ENCODE measurements at regions not wholly inside any gene's neighbourhood (a gene's known extent, or its start where the extent isn't known, plus 50 kb on each side); places are given as distances from the start of the nearest gene placed in this dataset.

- Histone ChIP-seq H3K4me3 (ENCODE audit: low read length in 2 of 2) (no peak overlapping the region), H3K9me3 (replicated peaks in 1 of 2; ENCODE audit: control insufficient read depth in 2 of 2, insufficient read depth in 1 of 2, low read depth in 1 of 2, low read length in 2 of 2) (no peaks in the 10 kb centered on the region), H3K9ac (ENCODE audit: low read depth, low read length, poor library complexity) (no peak overlapping the region), H3K4ac (ENCODE audit: low read length) (no peak overlapping the region), H4K91ac (ENCODE audit: low read depth, low read length, poor library complexity) (no peak overlapping the region), H3K27me3 (ENCODE audit: control insufficient read depth in 3 of 3, insufficient read depth in 3 of 3, low read depth in 1 of 3, low read length in 3 of 3) (peaks cover 0 to 18% (median 0%) of the 10 kb centered on the region in 3 experiments), H2BK12ac (ENCODE audit: low read length) (peak overlapping the region; percentile 87), H2BK5ac (ENCODE audit: low read length) (no peak overlapping the region), H3K23ac (ENCODE audit: low read depth, low read length, poor library complexity) (no peak overlapping the region), H2AK5ac (ENCODE audit: low read depth, low read length) (no peak overlapping the region), H2AFZ (ENCODE audit: low read length) (no peak overlapping the region), H2BK120ac (ENCODE audit: low read depth, low read length) (no peak overlapping the region), H3K18ac (ENCODE audit: low read length) (no peak overlapping the region), H3K27ac (replicated peaks; ENCODE audit: low read length) (no peak overlapping the region), H3K4me2 (ENCODE audit: insufficient read depth, low read length, poor library complexity, severe bottlenecking) (no peak overlapping the region), H2BK15ac (ENCODE audit: low read length) (no peak overlapping the region), H3K36me3 (replicated peaks in 1 of 2; ENCODE audit: control insufficient read depth in 2 of 2, insufficient read depth in 2 of 2, low read length in 2 of 2) (no peaks in the 10 kb centered on the region), H3K14ac (ENCODE audit: low read length) (no peak overlapping the region), H3K4me1 (ENCODE audit: control insufficient read depth in 2 of 2, insufficient read depth in 1 of 2, low read depth in 1 of 2, low read length in 2 of 2) (peaks cover 9 to 26% of the 10 kb centered on the region in 2 donors), H4K8ac (ENCODE audit: low read depth, low read length) (no peak overlapping the region), H3K79me1 (ENCODE audit: low read depth, low read length) (no peaks in the 10 kb centered on the region)
- WGBS, 2 donors (ENCODE audit: extremely low coverage in 2 of 2, insufficient read length in 2 of 2, insufficient replicate concordance in 1 of 2): no CpG with 5 or more reads among the region's 3 CpGs
- DNase-seq (ENCODE audit: low spot score): no peak
These were observed 82.1 kb downstream of the EFNB1 start for GRCh38 chrX:68910731-68911428.

GRCh38 chrX:68909945-68910344 lies 81.1 kb downstream of the EFNB1 start:
- no peak overlapping the region for H3K4me3 ChIP-seq (ENCODE audit: low read length in 2 of 2)
- no CpG with 5 or more reads among the region's 2 CpGs for WGBS, 2 donors (ENCODE audit: extremely low coverage in 2 of 2, insufficient read length in 2 of 2, insufficient replicate concordance in 1 of 2)
- H2AFZ ChIP-seq (ENCODE audit: low read length): no peak overlapping the region
- H3K27me3 ChIP-seq (ENCODE audit: control insufficient read depth in 3 of 3, insufficient read depth in 3 of 3, low read depth in 1 of 3, low read length in 3 of 3): peaks cover 0 to 18% (median 0%) of the 10 kb centered on the region in 3 experiments
- no peak overlapping the region for H2BK15ac ChIP-seq (ENCODE audit: low read length)
- H3K9me3 ChIP-seq (replicated peaks in 1 of 2; ENCODE audit: control insufficient read depth in 2 of 2, insufficient read depth in 1 of 2, low read depth in 1 of 2, low read length in 2 of 2): no peaks in the 10 kb centered on the region
- H3K14ac ChIP-seq (ENCODE audit: low read length): no peak overlapping the region
- H3K23ac ChIP-seq (ENCODE audit: low read depth, low read length, poor library complexity): no peak overlapping the region
- no peak overlapping the region for H2BK5ac ChIP-seq (ENCODE audit: low read length)
- no peak overlapping the region for H2AK5ac ChIP-seq (ENCODE audit: low read depth, low read length)
- H4K8ac ChIP-seq (ENCODE audit: low read depth, low read length): no peak overlapping the region
- no peaks in the 10 kb centered on the region for H3K79me1 ChIP-seq (ENCODE audit: low read depth, low read length)
- H3K18ac ChIP-seq (ENCODE audit: low read length): no peak overlapping the region
- no peak overlapping the region for H3K4me2 ChIP-seq (ENCODE audit: insufficient read depth, low read length, poor library complexity, severe bottlenecking)
- H2BK120ac ChIP-seq (ENCODE audit: low read depth, low read length): no peak overlapping the region
- H3K9ac ChIP-seq (ENCODE audit: low read depth, low read length, poor library complexity): no peak overlapping the region
- no peak overlapping the region for H4K91ac ChIP-seq (ENCODE audit: low read depth, low read length, poor library complexity)
- H3K4ac ChIP-seq (ENCODE audit: low read length): no peak overlapping the region
- H3K36me3 ChIP-seq (replicated peaks in 1 of 2; ENCODE audit: control insufficient read depth in 2 of 2, insufficient read depth in 2 of 2, low read length in 2 of 2): no peaks in the 10 kb centered on the region
- no peak overlapping the region for H2BK12ac ChIP-seq (ENCODE audit: low read length)
- no peak for DNase-seq (ENCODE audit: low spot score)
- peaks cover 9 to 26% of the 10 kb centered on the region in 2 donors for H3K4me1 ChIP-seq (ENCODE audit: control insufficient read depth in 2 of 2, insufficient read depth in 1 of 2, low read depth in 1 of 2, low read length in 2 of 2)
- no peak overlapping the region for H3K27ac ChIP-seq (replicated peaks; ENCODE audit: low read length)

GRCh38 chrX:68908071-68908470 lies 79.2 kb downstream of the EFNB1 start:
- Histone ChIP-seq H3K14ac (ENCODE audit: low read length) (no peak overlapping the region), H3K79me1 (ENCODE audit: low read depth, low read length) (no peaks in the 10 kb centered on the region), H3K9me3 (replicated peaks in 1 of 2; ENCODE audit: control insufficient read depth in 2 of 2, insufficient read depth in 1 of 2, low read depth in 1 of 2, low read length in 2 of 2) (no peaks in the 10 kb centered on the region), H4K8ac (ENCODE audit: low read depth, low read length) (no peak overlapping the region), H3K4ac (ENCODE audit: low read length) (peak overlapping the region; percentile 23), H3K4me3 (ENCODE audit: low read length in 2 of 2) (no peak overlapping the region), H2BK120ac (ENCODE audit: low read depth, low read length) (no peak overlapping the region), H3K4me1 (ENCODE audit: control insufficient read depth in 2 of 2, insufficient read depth in 1 of 2, low read depth in 1 of 2, low read length in 2 of 2) (peaks cover 9 to 20% of the 10 kb centered on the region in 2 donors), H3K4me2 (ENCODE audit: insufficient read depth, low read length, poor library complexity, severe bottlenecking) (no peak overlapping the region), H3K36me3 (replicated peaks in 1 of 2; ENCODE audit: control insufficient read depth in 2 of 2, insufficient read depth in 2 of 2, low read length in 2 of 2) (no peaks in the 10 kb centered on the region), H3K27ac (replicated peaks; ENCODE audit: low read length) (no peak overlapping the region), H4K91ac (ENCODE audit: low read depth, low read length, poor library complexity) (no peak overlapping the region), H2BK12ac (ENCODE audit: low read length) (no peak overlapping the region), H3K23ac (ENCODE audit: low read depth, low read length, poor library complexity) (no peak overlapping the region), H2AK5ac (ENCODE audit: low read depth, low read length) (no peak overlapping the region), H2BK5ac (ENCODE audit: low read length) (no peak overlapping the region), H3K27me3 (ENCODE audit: control insufficient read depth in 3 of 3, insufficient read depth in 3 of 3, low read depth in 1 of 3, low read length in 3 of 3) (peaks cover 0 to 18% (median 0%) of the 10 kb centered on the region in 3 experiments), H3K18ac (ENCODE audit: low read length) (no peak overlapping the region), H2AFZ (ENCODE audit: low read length) (no peak overlapping the region), H3K9ac (ENCODE audit: low read depth, low read length, poor library complexity) (peak overlapping the region; percentile 44), H2BK15ac (ENCODE audit: low read length) (no peak overlapping the region)
- no CpG with 5 or more reads among the region's 5 CpGs for WGBS, 2 donors (ENCODE audit: extremely low coverage in 2 of 2, insufficient read length in 2 of 2, insufficient replicate concordance in 1 of 2)
- no peak for DNase-seq (ENCODE audit: low spot score)

- no peaks in the 10 kb centered on the region for H3K9me3 ChIP-seq (replicated peaks in 1 of 2; ENCODE audit: control insufficient read depth in 2 of 2, insufficient read depth in 1 of 2, low read depth in 1 of 2, low read length in 2 of 2)
- H3K79me1 ChIP-seq (ENCODE audit: low read depth, low read length): no peaks in the 10 kb centered on the region
- no peak overlapping the region for H2BK12ac ChIP-seq (ENCODE audit: low read length)
- peak overlapping the region; percentile 56 for H2AK5ac ChIP-seq (ENCODE audit: low read depth, low read length)
- H3K4ac ChIP-seq (ENCODE audit: low read length): no peak overlapping the region
- H4K8ac ChIP-seq (ENCODE audit: low read depth, low read length): no peak overlapping the region
- peak overlapping the region; percentile 13 for H2AFZ ChIP-seq (ENCODE audit: low read length)
- no CpG with 5 or more reads among the region's 9 CpGs for WGBS, 2 donors (ENCODE audit: extremely low coverage in 2 of 2, insufficient read length in 2 of 2, insufficient replicate concordance in 1 of 2)
- no peak overlapping the region for H3K9ac ChIP-seq (ENCODE audit: low read depth, low read length, poor library complexity)
- H4K91ac ChIP-seq (ENCODE audit: low read depth, low read length, poor library complexity): peak overlapping the region; percentile 53
- peak overlapping the region; percentile 84 for H3K18ac ChIP-seq (ENCODE audit: low read length)
- no peak for DNase-seq (ENCODE audit: low spot score)
- peak overlapping the region; percentile 39 for H2BK5ac ChIP-seq (ENCODE audit: low read length)
- no peak overlapping the region for H3K4me3 ChIP-seq (ENCODE audit: low read length in 2 of 2)
- H2BK120ac ChIP-seq (ENCODE audit: low read depth, low read length): peak overlapping the region; percentile 87
- H3K4me1 ChIP-seq (ENCODE audit: control insufficient read depth in 2 of 2, insufficient read depth in 1 of 2, low read depth in 1 of 2, low read length in 2 of 2): peaks cover 3 to 13% of the 10 kb centered on the region in 2 donors
- no peak overlapping the region for H3K14ac ChIP-seq (ENCODE audit: low read length)
- no peak overlapping the region for H3K27ac ChIP-seq (replicated peaks; ENCODE audit: low read length)
- H3K23ac ChIP-seq (ENCODE audit: low read depth, low read length, poor library complexity): no peak overlapping the region
- peaks cover 0 to 11% (median 0%) of the 10 kb centered on the region in 3 experiments for H3K27me3 ChIP-seq (ENCODE audit: control insufficient read depth in 3 of 3, insufficient read depth in 3 of 3, low read depth in 1 of 3, low read length in 3 of 3)
- peak overlapping the region; percentile 83 for H2BK15ac ChIP-seq (ENCODE audit: low read length)
- no peak overlapping the region for H3K4me2 ChIP-seq (ENCODE audit: insufficient read depth, low read length, poor library complexity, severe bottlenecking)
- no peaks in the 10 kb centered on the region for H3K36me3 ChIP-seq (replicated peaks in 1 of 2; ENCODE audit: control insufficient read depth in 2 of 2, insufficient read depth in 2 of 2, low read length in 2 of 2)
These were observed 74.1 kb downstream of the EFNB1 start for GRCh38 chrX:68902706-68903504.

All from neuronal stem cell (in vitro differentiated cells).